Keratinocyte (primary cell): ENCODE measurements at regions not wholly inside any gene's neighbourhood (a gene's known extent, or its start where the extent isn't known, plus 50 kb on each side); places are given as distances from the start of the nearest gene placed in this dataset.

Experiments
- CTCF ChIP-seq, 3 experiments: IDR thresholded peaks in 1 of 3; conservative IDR thresholded peaks in 1 of 3; optimal IDR thresholded peaks in 1 of 3; 2 replicates in 2 of 3; 3 replicates in 1 of 3; pipeline versions ENCODE3 to v1.5.1; 2011; ENCODE audit warnings: low read length in 3 of 3, mild to moderate bottlenecking in 3 of 3, moderate library complexity in 2 of 3, control low read depth in 1 of 3, inconsistent platforms in 1 of 3; ENCODE audit not compliant: insufficient read depth in 2 of 3; ENCODE audit errors: extremely low read depth in 1 of 3
- EZH2 ChIP-seq: IDR thresholded peaks from one replicate; pipeline ENCODE4 v1.6.1; 2012; ENCODE audit warnings: inconsistent platforms, mild to moderate bottlenecking, low read length, moderate library complexity

GRCh38 chr6:71642120-71642519, 244.2 kb upstream of the RIMS1 start:
- no peak for TF ChIP-seq CTCF (optimal IDR thresholded peaks at IDR 0.05 in 1 of 3, IDR thresholded peaks at IDR 0.05 in 1 of 3, conservative IDR thresholded peaks at IDR 0.05 in 1 of 3; ENCODE audit: extremely low read depth in 1 of 3, insufficient read depth in 2 of 3, low read length in 3 of 3)
- TF ChIP-seq EZH2, result no peak
